GM23248 (cell line): ENCODE measurements at regions not wholly inside any gene's neighbourhood (a gene's known extent, or its start where the extent isn't known, plus 50 kb on each side); places are given as distances from the start of the nearest gene placed in this dataset.

ENCODE experiments used
- DNase-seq: peaks from one replicate; pipeline ENCODE4 v3.0.0-alpha.2; 2015
- H2AFZ ChIP-seq: fragments of 200-600 bp; sonication (generic); 2 replicates; pipeline ENCODE4 v1.6.1; 2016; ENCODE audit warnings: antibody characterized with exemption
- H3F3A ChIP-seq: fragments of 200-600 bp; sonication (generic); 2 replicates; pipeline ENCODE4 v1.6.1; 2016; ENCODE audit warnings: mild to moderate bottlenecking, antibody characterized with exemption, mixed run types; ENCODE audit not compliant: insufficient read depth
- H3K27ac ChIP-seq: fragments of 200-600 bp; sonication (generic); 2 replicates; pipeline ENCODE4 v1.5.1; 2016; ENCODE audit warnings: mild to moderate bottlenecking
- H3K27me3 ChIP-seq: fragments of 200-600 bp; sonication (generic); replicated peaks from 2 replicates; pipeline ENCODE4 v1.6.1; 2016; ENCODE audit warnings: mild to moderate bottlenecking; ENCODE audit not compliant: insufficient read depth
- H3K36me3 ChIP-seq: fragments of 200-600 bp; sonication (generic); 2 replicates; pipeline ENCODE4 v1.6.1; 2016; ENCODE audit warnings: low read depth, mild to moderate bottlenecking
- H3K4me1 ChIP-seq: fragments of 200-600 bp; sonication (generic); 2 replicates; pipeline ENCODE4 v1.6.1; 2016; ENCODE audit warnings: mild to moderate bottlenecking; ENCODE audit not compliant: insufficient read depth
- H3K4me2 ChIP-seq: fragments of 200-600 bp; sonication (generic); one replicate; pipeline ENCODE4 v1.6.1; 2016; ENCODE audit warnings: mild to moderate bottlenecking; ENCODE audit not compliant: unreplicated experiment
- H3K4me3 ChIP-seq: fragments of 200-600 bp; sonication (generic); 2 replicates; pipeline ENCODE4 v1.5.1; 2016; ENCODE audit warnings: mild to moderate bottlenecking
- H3K79me2 ChIP-seq: fragments of 200-600 bp; sonication (generic); 2 replicates; pipeline ENCODE4 v1.6.1; 2016; ENCODE audit warnings: mild to moderate bottlenecking; ENCODE audit not compliant: insufficient read depth
- H3K9ac ChIP-seq: fragments of 200-600 bp; sonication (generic); 2 replicates; pipeline ENCODE4 v1.6.1; 2016; ENCODE audit warnings: mild to moderate bottlenecking
- H3K9me2 ChIP-seq: fragments of 200-600 bp; sonication (generic); 2 replicates; pipeline ENCODE4 v1.6.1; 2016; ENCODE audit warnings: mixed run types, mild to moderate bottlenecking, moderate library complexity; ENCODE audit not compliant: insufficient read depth
- H3K9me3 ChIP-seq: fragments of 200-600 bp; sonication (generic); one replicate; pipeline ENCODE4 v1.6.1; 2017; ENCODE audit warnings: low read depth
- H4K20me1 ChIP-seq: fragments of 200-600 bp; sonication (generic); 2 replicates; pipeline ENCODE4 v1.6.0; 2016; ENCODE audit not compliant: insufficient read depth
- EZH2 ChIP-seq: fragments of 200-600 bp; sonication (generic); IDR thresholded peaks from 2 replicates; pipeline ENCODE4 v1.6.1; 2018; ENCODE audit warnings: antibody characterized with exemption, mild to moderate bottlenecking; ENCODE audit not compliant: insufficient read depth, poor library complexity, severe bottlenecking
- EZH2phosphoT487 ChIP-seq: fragments of 200-600 bp; sonication (generic); IDR thresholded peaks from 2 replicates; pipeline ENCODE4 v1.6.1; 2018; ENCODE audit warnings: antibody characterized with exemption, moderate library complexity, mild to moderate bottlenecking, low read depth; ENCODE audit not compliant: insufficient read depth
- WGBS, 2 experiments: methylation state at CpG; one replicate each; pipeline ENCODE4 v1.1.6; 2015 to 2017; ENCODE audit warnings: low lambda C conversion rate in 2 of 2, low coverage in 1 of 2; ENCODE audit errors: missing lambda C conversion rate in 2 of 2; 5-methylcytosine and 5-hydroxymethylcytosine counted together
- in situ Hi-C: fragments of 300-500 bp; cut with MboI; formaldehyde crosslinking; loops from 2 replicates; pipeline ENCODE4 v1.15.0; 2020

DNA sequence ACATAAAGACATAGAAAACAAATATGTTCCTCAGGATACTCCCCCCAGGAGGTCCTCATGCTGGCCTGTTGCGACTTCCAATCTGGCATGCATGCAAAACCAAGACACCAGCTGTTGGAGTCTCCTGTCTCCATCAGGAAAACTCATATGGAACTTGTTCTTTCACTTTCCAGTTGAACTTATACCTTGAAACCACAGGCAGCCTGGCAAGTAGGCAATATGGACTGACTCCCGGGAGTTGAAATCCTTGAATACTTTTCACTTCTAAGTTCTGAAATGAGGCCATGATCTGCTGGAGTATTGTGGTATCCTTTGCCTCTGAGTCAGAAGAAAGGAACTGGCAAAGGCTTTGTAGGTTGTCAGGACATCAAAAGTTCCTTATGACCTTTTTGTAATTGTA lies 444.2 kb downstream of the IDS start:
- DNase-seq = peak; percentile 57
- no peak overlapping the region for H3K27ac ChIP-seq

More for the DNA sequence above, 444.2 kb downstream of the IDS start:
- H3K9me3 ChIP-seq = no peaks in the 10 kb centered on the region
- no peak overlapping the region for H3K4me2 ChIP-seq
- no peaks in the 10 kb centered on the region for H3K36me3 ChIP-seq
- peaks cover 3% of the 10 kb centered on the region; the same call in 1 of the 2 replicates for H3K4me1 ChIP-seq
- 6 to 14% methylated on average over 2 of the region's 2 CpGs for WGBS, 2 experiments
- TF ChIP-seq EZH2phosphoT487 = no peak
- no peak for TF ChIP-seq EZH2
- no peaks in the 10 kb centered on the region for H3K27me3 ChIP-seq
- no peak overlapping the region for H3K4me3 ChIP-seq
- H3K9me2 ChIP-seq = no peaks in the 10 kb centered on the region
- no peaks in the 10 kb centered on the region for H3F3A ChIP-seq
- H2AFZ ChIP-seq = no peak overlapping the region
- H3K79me2 ChIP-seq = no peaks in the 10 kb centered on the region
- in situ Hi-C loops = no loop called here
- no peak overlapping the region for H3K9ac ChIP-seq
- H4K20me1 ChIP-seq = no peaks in the 10 kb centered on the region
